ENCODE measurements at regions not wholly inside any gene's neighbourhood (a gene's known extent, or its start where the extent isn't known, plus 50 kb on each side); places are given as distances from the start of the nearest gene placed in this dataset.

- no peak overlapping the region for H3K27ac ChIP-seq (ENCODE audit: low read length)
- H3K4me3 ChIP-seq (ENCODE audit: low read length): no peak overlapping the region
- no peaks in the 10 kb centered on the region for H3K27me3 ChIP-seq (ENCODE audit: control insufficient read depth, insufficient read depth, low read length)
- H3K4me1 ChIP-seq (ENCODE audit: control insufficient read depth, low read depth, low read length): no peaks in the 10 kb centered on the region
- H3K9ac ChIP-seq (ENCODE audit: low read length): no peak overlapping the region
- H3K9me3 ChIP-seq (ENCODE audit: control insufficient read depth, low read depth, low read length): no peaks in the 10 kb centered on the region
- H3K36me3 ChIP-seq (ENCODE audit: control insufficient read depth, low read depth, low read length): no peaks in the 10 kb centered on the region
These were observed 283.8 kb downstream of the USP25 start for GRCh38 chr21:16013570-16013969.

DNA sequence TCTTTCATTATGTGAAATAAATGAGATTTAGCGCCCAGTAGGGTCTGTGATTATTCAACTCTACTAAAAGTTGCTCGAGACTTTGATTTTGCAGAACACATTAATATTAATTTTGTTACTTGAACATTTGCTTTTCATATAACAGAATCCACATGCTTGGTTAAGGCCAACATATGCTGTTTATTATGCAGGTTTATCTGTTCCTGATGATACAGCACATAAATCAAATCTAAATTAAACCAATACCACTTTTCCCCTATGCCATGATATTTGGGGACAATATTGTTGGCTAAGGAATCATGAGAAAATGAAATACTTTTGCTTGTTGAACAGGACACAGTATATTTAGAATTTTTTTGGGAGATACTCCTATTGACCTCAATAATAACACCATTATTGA is 291.1 kb downstream of the USP25 start:
- Histone ChIP-seq H3K27ac (ENCODE audit: low read length) (no peak overlapping the region), H3K4me1 (ENCODE audit: control insufficient read depth, low read depth, low read length) (no peaks in the 10 kb centered on the region), H3K36me3 (ENCODE audit: control insufficient read depth, low read depth, low read length) (no peaks in the 10 kb centered on the region), H3K27me3 (ENCODE audit: control insufficient read depth, insufficient read depth, low read length) (no peaks in the 10 kb centered on the region), H3K4me3 (ENCODE audit: low read length) (no peak overlapping the region), H3K9ac (ENCODE audit: low read length) (no peak overlapping the region), H3K9me3 (ENCODE audit: control insufficient read depth, low read depth, low read length) (no peaks in the 10 kb centered on the region)

GRCh38 chr21:16022116-16022515 is 292.3 kb downstream of the USP25 start:
- H3K9ac ChIP-seq (ENCODE audit: low read length): no peak overlapping the region
- H3K4me1 ChIP-seq (ENCODE audit: control insufficient read depth, low read depth, low read length): no peaks in the 10 kb centered on the region
- H3K36me3 ChIP-seq (ENCODE audit: control insufficient read depth, low read depth, low read length): no peaks in the 10 kb centered on the region
- H3K27ac ChIP-seq (ENCODE audit: low read length): no peak overlapping the region
- H3K27me3 ChIP-seq (ENCODE audit: control insufficient read depth, insufficient read depth, low read length): no peaks in the 10 kb centered on the region
- no peaks in the 10 kb centered on the region for H3K9me3 ChIP-seq (ENCODE audit: control insufficient read depth, low read depth, low read length)
- no peak overlapping the region for H3K4me3 ChIP-seq (ENCODE audit: low read length)

DNA sequence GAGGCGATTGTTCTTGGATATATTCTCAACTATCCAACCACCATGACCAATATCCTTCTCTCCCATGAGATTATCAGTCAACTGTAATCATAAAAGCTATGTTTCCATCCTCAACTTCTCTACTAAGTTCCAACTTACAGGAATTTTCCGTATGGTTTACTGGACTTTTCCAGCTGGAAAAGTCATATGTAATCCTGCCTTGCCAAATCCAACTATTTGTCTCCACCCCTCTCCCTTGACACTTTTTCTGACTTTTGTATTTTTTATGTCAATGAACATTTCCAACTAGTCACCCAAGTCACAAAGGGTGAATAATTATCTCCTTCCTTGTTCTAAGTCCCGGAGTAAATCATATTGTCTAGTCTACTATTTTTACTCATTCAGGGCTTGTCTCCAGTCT is 293.1 kb downstream of the USP25 start:
- Histone ChIP-seq H3K9me3 (ENCODE audit: control insufficient read depth, low read depth, low read length) (no peaks in the 10 kb centered on the region), H3K36me3 (ENCODE audit: control insufficient read depth, low read depth, low read length) (no peaks in the 10 kb centered on the region), H3K4me1 (ENCODE audit: control insufficient read depth, low read depth, low read length) (no peaks in the 10 kb centered on the region), H3K9ac (ENCODE audit: low read length) (no peak overlapping the region), H3K27ac (ENCODE audit: low read length) (no peak overlapping the region), H3K4me3 (ENCODE audit: low read length) (no peak overlapping the region), H3K27me3 (ENCODE audit: control insufficient read depth, insufficient read depth, low read length) (no peaks in the 10 kb centered on the region)

DNA sequence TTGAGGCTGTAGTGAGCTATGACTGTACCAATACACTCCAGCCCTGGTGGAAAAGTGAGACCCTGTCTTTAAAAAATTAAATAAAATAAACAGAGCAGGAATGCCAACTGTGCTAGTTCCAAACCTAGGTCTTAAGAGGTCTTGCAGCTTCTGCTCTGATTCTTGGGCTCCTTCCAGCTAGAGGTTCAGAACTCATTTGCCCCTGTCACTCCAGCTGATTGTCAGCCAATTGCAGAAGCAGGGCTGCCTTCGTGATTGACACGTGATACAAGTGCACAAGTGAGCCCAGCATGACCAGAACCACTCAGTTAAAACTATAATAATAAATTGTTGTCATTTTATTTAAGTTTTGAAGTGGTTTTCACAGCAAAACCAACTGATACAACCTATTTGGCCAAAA is 298.4 kb downstream of the USP25 start:
- Histone ChIP-seq H3K27ac (ENCODE audit: low read length) (no peak overlapping the region), H3K9me3 (ENCODE audit: control insufficient read depth, low read depth, low read length) (no peaks in the 10 kb centered on the region), H3K36me3 (ENCODE audit: control insufficient read depth, low read depth, low read length) (no peaks in the 10 kb centered on the region)

GRCh38 chr21:16028941-16029464 is 299.2 kb downstream of the USP25 start:
- H3K9ac ChIP-seq (ENCODE audit: low read length): no peak overlapping the region
- no peaks in the 10 kb centered on the region for H3K27me3 ChIP-seq (ENCODE audit: control insufficient read depth, insufficient read depth, low read length)
- no peaks in the 10 kb centered on the region for H3K4me1 ChIP-seq (ENCODE audit: control insufficient read depth, low read depth, low read length)
- H3K4me3 ChIP-seq (ENCODE audit: low read length): no peak overlapping the region
- no peak overlapping the region for H3K27ac ChIP-seq (ENCODE audit: low read length)
- no peaks in the 10 kb centered on the region for H3K36me3 ChIP-seq (ENCODE audit: control insufficient read depth, low read depth, low read length)
- no peaks in the 10 kb centered on the region for H3K9me3 ChIP-seq (ENCODE audit: control insufficient read depth, low read depth, low read length)

More for the DNA sequence above, 298.4 kb downstream of the USP25 start:
- H3K27me3 ChIP-seq (ENCODE audit: control insufficient read depth, insufficient read depth, low read length): no peaks in the 10 kb centered on the region
- H3K4me3 ChIP-seq (ENCODE audit: low read length): no peak overlapping the region
- H3K9ac ChIP-seq (ENCODE audit: low read length): no peak overlapping the region
- no peaks in the 10 kb centered on the region for H3K4me1 ChIP-seq (ENCODE audit: control insufficient read depth, low read depth, low read length)

GRCh38 chr21:16033193-16033592 is 303.4 kb downstream of the USP25 start:
- Histone ChIP-seq H3K9me3 (ENCODE audit: control insufficient read depth, low read depth, low read length) (no peaks in the 10 kb centered on the region), H3K4me1 (ENCODE audit: control insufficient read depth, low read depth, low read length) (peaks cover 3% of the 10 kb centered on the region), H3K36me3 (ENCODE audit: control insufficient read depth, low read depth, low read length) (no peaks in the 10 kb centered on the region), H3K27ac (ENCODE audit: low read length) (no peak overlapping the region), H3K4me3 (ENCODE audit: low read length) (no peak overlapping the region), H3K27me3 (ENCODE audit: control insufficient read depth, insufficient read depth, low read length) (no peaks in the 10 kb centered on the region), H3K9ac (ENCODE audit: low read length) (no peak overlapping the region)

DNA sequence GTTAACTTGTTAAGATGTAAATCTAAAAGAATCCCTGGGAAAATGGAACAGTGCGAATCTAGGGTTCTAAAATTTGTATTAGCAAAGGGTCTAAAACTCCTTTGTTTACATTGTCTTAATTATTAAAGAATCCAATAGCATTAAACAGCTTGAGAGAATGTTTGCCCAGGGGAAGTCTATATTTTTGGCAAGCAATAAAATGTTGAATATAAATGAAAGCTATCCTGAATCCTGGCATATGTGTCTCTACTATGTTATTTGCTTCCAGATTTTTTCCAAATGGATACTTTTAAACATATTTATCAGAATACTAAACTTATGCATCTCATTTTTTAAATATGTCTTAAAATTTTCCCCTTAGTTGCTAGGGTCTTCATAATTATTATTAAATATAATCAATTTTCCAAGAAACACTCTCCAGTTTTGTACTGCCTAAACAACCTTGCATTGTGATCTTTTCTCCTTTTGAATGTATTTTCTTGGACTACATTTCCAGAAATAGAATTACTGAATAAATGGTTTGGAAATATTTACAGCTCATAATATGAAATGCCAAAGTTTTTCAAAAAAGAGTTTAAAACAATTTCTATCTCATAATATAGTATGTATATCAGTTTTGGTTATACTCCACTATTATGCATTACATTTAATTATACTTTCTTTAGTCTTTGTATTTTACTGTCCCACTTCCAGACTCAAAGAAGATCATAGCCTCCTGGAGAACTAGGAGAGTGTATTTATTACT is 304.8 kb downstream of the USP25 start:
- no peaks in the 10 kb centered on the region for H3K36me3 ChIP-seq (ENCODE audit: control insufficient read depth, low read depth, low read length)
- no peaks in the 10 kb centered on the region for H3K9me3 ChIP-seq (ENCODE audit: control insufficient read depth, low read depth, low read length)
- H3K27me3 ChIP-seq (ENCODE audit: control insufficient read depth, insufficient read depth, low read length): no peaks in the 10 kb centered on the region
- no peak overlapping the region for H3K4me3 ChIP-seq (ENCODE audit: low read length)
- peaks cover 3% of the 10 kb centered on the region for H3K4me1 ChIP-seq (ENCODE audit: control insufficient read depth, low read depth, low read length)
- no peak overlapping the region for H3K27ac ChIP-seq (ENCODE audit: low read length)
- no peak overlapping the region for H3K9ac ChIP-seq (ENCODE audit: low read length)

- no peaks in the 10 kb centered on the region for H3K36me3 ChIP-seq (ENCODE audit: control insufficient read depth, low read depth, low read length)
- H3K9ac ChIP-seq (ENCODE audit: low read length): no peak overlapping the region
- no peaks in the 10 kb centered on the region for H3K27me3 ChIP-seq (ENCODE audit: control insufficient read depth, insufficient read depth, low read length)
- H3K4me3 ChIP-seq (ENCODE audit: low read length): no peak overlapping the region
- H3K27ac ChIP-seq (ENCODE audit: low read length): no peak overlapping the region
- H3K9me3 ChIP-seq (ENCODE audit: control insufficient read depth, low read depth, low read length): no peaks in the 10 kb centered on the region
- peaks cover 3% of the 10 kb centered on the region for H3K4me1 ChIP-seq (ENCODE audit: control insufficient read depth, low read depth, low read length)
These were observed 307.7 kb downstream of the USP25 start for GRCh38 chr21:16037421-16037955.

- H3K9me3 ChIP-seq (ENCODE audit: control insufficient read depth, low read depth, low read length): no peaks in the 10 kb centered on the region
- H3K27me3 ChIP-seq (ENCODE audit: control insufficient read depth, insufficient read depth, low read length): no peaks in the 10 kb centered on the region
- H3K36me3 ChIP-seq (ENCODE audit: control insufficient read depth, low read depth, low read length): no peaks in the 10 kb centered on the region
- H3K9ac ChIP-seq (ENCODE audit: low read length): no peak overlapping the region
- H3K27ac ChIP-seq (ENCODE audit: low read length): no peak overlapping the region
- no peak overlapping the region for H3K4me3 ChIP-seq (ENCODE audit: low read length)
- H3K4me1 ChIP-seq (ENCODE audit: control insufficient read depth, low read depth, low read length): no peaks in the 10 kb centered on the region
These were observed 310.8 kb downstream of the USP25 start for GRCh38 chr21:16040601-16041000.

DNA sequence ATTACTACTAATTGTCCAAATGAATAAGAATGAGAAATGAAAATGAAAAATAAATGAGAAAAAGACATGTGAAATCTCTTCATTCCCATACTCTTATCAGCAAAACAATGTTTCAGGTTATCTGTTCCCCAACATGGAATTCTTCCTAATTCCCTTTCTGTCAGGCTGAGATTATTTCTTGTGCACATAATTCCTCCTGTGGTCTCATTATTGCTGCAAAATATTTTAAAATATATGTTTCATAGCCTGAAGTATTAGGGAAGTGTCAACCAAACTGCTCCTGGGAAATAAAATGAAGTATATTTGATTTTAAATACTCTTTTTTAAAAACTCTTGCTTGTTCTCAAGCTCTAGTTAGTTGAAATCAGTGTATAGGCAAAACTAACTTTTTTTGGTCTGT is 314.9 kb downstream of the USP25 start:
- no peaks in the 10 kb centered on the region for H3K27me3 ChIP-seq (ENCODE audit: control insufficient read depth, insufficient read depth, low read length)
- no peak overlapping the region for H3K4me3 ChIP-seq (ENCODE audit: low read length)
- H3K27ac ChIP-seq (ENCODE audit: low read length): no peak overlapping the region
- no peaks in the 10 kb centered on the region for H3K9me3 ChIP-seq (ENCODE audit: control insufficient read depth, low read depth, low read length)
- no peaks in the 10 kb centered on the region for H3K4me1 ChIP-seq (ENCODE audit: control insufficient read depth, low read depth, low read length)
- H3K9ac ChIP-seq (ENCODE audit: low read length): no peak overlapping the region
- no peaks in the 10 kb centered on the region for H3K36me3 ChIP-seq (ENCODE audit: control insufficient read depth, low read depth, low read length)

Measured in iPS-18a (cell line).